ENCODE measurements at regions not wholly inside any gene's neighbourhood (a gene's known extent, or its start where the extent isn't known, plus 50 kb on each side); places are given as distances from the start of the nearest gene placed in this dataset.

- Histone ChIP-seq H3K9ac (replicated peaks in 1 of 4; ENCODE audit: extremely low read depth in 1 of 4, low read depth in 3 of 4, low read length in 3 of 4) (no peak overlapping the region), H2BK20ac (ENCODE audit: low read length) (no peak overlapping the region), H3K4ac (replicated peaks; ENCODE audit: insufficient read length, low read depth, low read length) (no peak overlapping the region), H3K18ac (ENCODE audit: extremely low read depth, low read length) (no peak overlapping the region), H3K56ac (replicated peaks; ENCODE audit: insufficient read length, low read depth, low read length) (no peak overlapping the region), H3K4me3 (ENCODE audit: extremely low read depth in 1 of 4, insufficient read depth in 2 of 4, low read depth in 3 of 4, low read length in 4 of 4) (no peak overlapping the region), H3K4me2 (ENCODE audit: insufficient read depth in 1 of 2, low read depth in 2 of 2, low read length in 2 of 2) (no peak overlapping the region), H2BK120ac (replicated peaks; ENCODE audit: low read depth, low read length) (no peak overlapping the region), H4K91ac (replicated peaks; ENCODE audit: insufficient read length, low read length) (no peak overlapping the region), H2BK5ac (ENCODE audit: low read depth, low read length) (no peak overlapping the region), H3K14ac (ENCODE audit: insufficient read length) (no peak overlapping the region), H2BK12ac (ENCODE audit: low read depth, low read length) (no peak overlapping the region), H3K79me1 (ENCODE audit: low read depth, low read length) (no peaks in the 10 kb centered on the region), H4K5ac (ENCODE audit: insufficient read length, low read depth, low read length) (no peak overlapping the region), H2AFZ (ENCODE audit: low read length) (no peak overlapping the region), H3K23me2 (ENCODE audit: low read depth, low read length) (no peaks in the 10 kb centered on the region; the same call in 1 of the 2 replicates), H3K4me1 (replicated peaks in 1 of 4; ENCODE audit: control insufficient read depth in 3 of 4, insufficient read depth in 4 of 4, low read length in 3 of 4) (no peaks in the 10 kb centered on the region), H2BK15ac (ENCODE audit: low read length) (no peak overlapping the region), H4K8ac (ENCODE audit: extremely low read depth, insufficient read depth, low read length) (no peak overlapping the region), H3K36me3 (ENCODE audit: control insufficient read depth in 2 of 4, insufficient read depth in 4 of 4, low read length in 3 of 4) (no peaks in the 10 kb centered on the region), H3K9me3 (ENCODE audit: insufficient read depth in 2 of 2, low read depth in 1 of 2, low read length in 1 of 2) (no peaks in the 10 kb centered on the region), H2AK5ac (ENCODE audit: low read depth, low read length) (no peak overlapping the region), H3K79me2 (ENCODE audit: control insufficient read depth in 1 of 2, insufficient read depth in 2 of 2, low read length in 2 of 2) (no peaks in the 10 kb centered on the region), H3K23ac (ENCODE audit: insufficient read length) (no peak overlapping the region), H3K27ac (ENCODE audit: low read depth, low read length) (no peak overlapping the region), H3K27me3 (replicated peaks in 1 of 4; ENCODE audit: control insufficient read depth in 3 of 4, extremely low read depth in 1 of 4, insufficient read depth in 3 of 4, low read length in 3 of 4) (peaks cover 0 to 1% (median 0%) of the 10 kb centered on the region in 4 experiments; a peak in 1 of 7 replicates), H4K20me1 (replicated peaks in 1 of 2; ENCODE audit: control insufficient read depth in 1 of 2, insufficient read depth in 2 of 2, low read length in 2 of 2) (no peaks in the 10 kb centered on the region)
- WGBS, 2 experiments (ENCODE audit: extremely low coverage in 1 of 2, insufficient coverage in 1 of 2, insufficient read length in 1 of 2, insufficient replicate concordance in 2 of 2, low coverage in 1 of 2, low lambda C conversion rate in 2 of 2, missing lambda C conversion rate in 1 of 2) = 93% methylated on average over 10 of the region's 10 CpGs; no CpG with 5 or more reads in 1 of the 2 experiments
- FAIRE-seq = no peak
- CTCF ChIA-PET (ENCODE audit: partially characterized antibody) = interaction anchor here (0.6 to 1.2 kb wide), 3 partner anchors 10 to 106 kb away, joined by 3 to 4 read pairs (median 3); no protein-coding TSS in a partner anchor
- DNase-seq (ENCODE audit: low read depth in 1 of 2, low spot score in 2 of 2) = no peak
- POLR2A ChIA-PET (ENCODE audit: partially characterized antibody) = no interaction called here
- TF ChIP-seq CHD1 (IDR thresholded peaks at IDR 0.05; ENCODE audit: low read depth, low read length) (no peak), TEAD4 (IDR thresholded peaks at IDR 0.05; ENCODE audit: low read depth, low read length) (no peak), SP2 (IDR thresholded peaks at IDR 0.05; ENCODE audit: low read length) (no peak), SP4 (IDR thresholded peaks at IDR 0.05; ENCODE audit: low read length) (no peak), USF2 (IDR thresholded peaks at IDR 0.05; ENCODE audit: low read length) (no peak), POLR2A (IDR thresholded peaks at IDR 0.05; ENCODE audit: control extremely low read depth in 1 of 2, low read depth in 2 of 2, low read length in 2 of 2) (no peak), TAF7 (optimal IDR thresholded peaks at IDR 0.05; ENCODE audit: borderline replicate concordance, low read depth, low read length) (no peak), RAD21 (IDR thresholded peaks at IDR 0.05 in 1 of 2, conservative IDR thresholded peaks at IDR 0.05 in 1 of 2; ENCODE audit: low read depth in 2 of 2, low read length in 2 of 2) (no peak), RBBP5 (IDR thresholded peaks at IDR 0.05; ENCODE audit: borderline replicate concordance, low read depth, low read length) (no peak), BCL11A (IDR thresholded peaks at IDR 0.05; ENCODE audit: low read depth in 2 of 2, low read length in 2 of 2) (no peak), POLR2AphosphoS5 (IDR thresholded peaks at IDR 0.05; ENCODE audit: low read depth, low read length) (no peak)
- TF ChIP-seq, protein P1, sequence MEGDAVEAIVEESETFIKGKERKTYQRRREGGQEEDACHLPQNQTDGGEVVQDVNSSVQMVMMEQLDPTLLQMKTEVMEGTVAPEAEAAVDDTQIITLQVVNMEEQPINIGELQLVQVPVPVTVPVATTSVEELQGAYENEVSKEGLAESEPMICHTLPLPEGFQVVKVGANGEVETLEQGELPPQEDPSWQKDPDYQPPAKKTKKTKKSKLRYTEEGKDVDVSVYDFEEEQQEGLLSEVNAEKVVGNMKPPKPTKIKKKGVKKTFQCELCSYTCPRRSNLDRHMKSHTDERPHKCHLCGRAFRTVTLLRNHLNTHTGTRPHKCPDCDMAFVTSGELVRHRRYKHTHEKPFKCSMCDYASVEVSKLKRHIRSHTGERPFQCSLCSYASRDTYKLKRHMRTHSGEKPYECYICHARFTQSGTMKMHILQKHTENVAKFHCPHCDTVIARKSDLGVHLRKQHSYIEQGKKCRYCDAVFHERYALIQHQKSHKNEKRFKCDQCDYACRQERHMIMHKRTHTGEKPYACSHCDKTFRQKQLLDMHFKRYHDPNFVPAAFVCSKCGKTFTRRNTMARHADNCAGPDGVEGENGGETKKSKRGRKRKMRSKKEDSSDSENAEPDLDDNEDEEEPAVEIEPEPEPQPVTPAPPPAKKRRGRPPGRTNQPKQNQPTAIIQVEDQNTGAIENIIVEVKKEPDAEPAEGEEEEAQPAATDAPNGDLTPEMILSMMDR (IDR thresholded peaks at IDR 0.05; ENCODE audit: control extremely low read depth in 1 of 3, insufficient read depth in 1 of 3, low read depth in 1 of 3, low read length in 3 of 3) = no peak
Observed at GRCh38 chr2:163884416-163884815, 148.6 kb upstream of the FIGN start.

Measured in H1 (cell line).